ENCODE measurements at regions not wholly inside any gene's neighbourhood (a gene's known extent, or its start where the extent isn't known, plus 50 kb on each side); places are given as distances from the start of the nearest gene placed in this dataset.

- TF ChIP-seq GATA2 (IDR thresholded peaks at IDR 0.05; ENCODE audit: low read depth, low read length), result no peak
- TF ChIP-seq GATA3 (IDR thresholded peaks at IDR 0.05; ENCODE audit: low read depth, low read length), result no peak
Observed at GRCh38 chr6:149231778-149232177, 85.7 kb upstream of the TAB2 start.
